GM21360 (cell line): ENCODE measurements at regions not wholly inside any gene's neighbourhood (a gene's known extent, or its start where the extent isn't known, plus 50 kb on each side); places are given as distances from the start of the nearest gene placed in this dataset.
A peak's percentile ranks its signal among the peaks of the same experiment; 100 is the strongest.
"Not testable (repeated sequence)": the region's sequence is repeated elsewhere in the genome, so short reads cannot be mapped to it uniquely, and the experiment has no call there.

ENCODE experiments used
- ATAC-seq: cut with Tn5 transposase; IDR thresholded peaks from one replicate; pipeline ENCODE4 v1.9.1; 2021; ENCODE audit warnings: mild to moderate bottlenecking, moderate library complexity; ENCODE audit not compliant: unreplicated experiment

DNA sequence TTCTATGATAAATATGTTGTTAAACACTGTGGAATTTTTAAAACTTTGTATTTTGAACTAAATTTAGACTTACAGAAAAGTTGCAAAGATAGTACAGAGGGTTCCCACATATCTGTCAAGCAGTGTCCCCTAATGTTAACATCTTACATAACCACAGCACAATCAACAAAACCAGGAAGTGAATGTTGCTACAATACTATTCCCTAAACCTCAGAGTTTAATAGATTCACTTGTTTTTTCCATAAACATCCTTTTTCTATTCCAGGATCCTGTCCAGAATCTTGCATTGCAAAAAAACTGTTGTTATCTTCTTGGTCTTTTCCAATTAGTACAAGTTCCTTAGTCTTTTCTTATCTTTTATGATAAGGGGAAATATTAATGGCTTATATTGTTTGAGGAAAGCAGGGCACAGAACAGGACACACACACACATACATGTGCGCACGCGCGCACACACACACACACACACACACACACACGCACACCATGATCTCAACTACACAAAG lies 251.1 kb upstream of the TRIB2 start:
- ATAC-seq: no peak

DNA sequence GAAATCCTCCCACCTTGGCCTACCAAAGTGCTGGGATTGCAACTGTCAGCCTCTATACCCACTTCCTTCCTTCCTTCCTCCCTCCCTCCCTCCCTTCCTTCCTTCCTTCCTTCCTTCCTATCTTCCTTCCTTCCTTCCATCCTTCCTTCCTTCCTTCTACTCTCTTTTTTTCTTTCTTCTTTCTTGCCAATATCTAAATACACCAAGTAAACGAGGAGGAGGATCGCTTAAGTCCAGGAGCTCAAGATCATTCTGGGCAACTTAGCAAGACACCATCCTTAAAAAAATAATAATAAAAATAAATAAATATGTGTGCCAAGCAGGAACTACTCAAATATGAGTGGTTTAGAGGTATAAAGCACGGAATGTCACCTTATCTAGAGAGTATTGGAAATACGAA lies 249.4 kb upstream of the TRIB2 start:
- ATAC-seq: no peak

DNA sequence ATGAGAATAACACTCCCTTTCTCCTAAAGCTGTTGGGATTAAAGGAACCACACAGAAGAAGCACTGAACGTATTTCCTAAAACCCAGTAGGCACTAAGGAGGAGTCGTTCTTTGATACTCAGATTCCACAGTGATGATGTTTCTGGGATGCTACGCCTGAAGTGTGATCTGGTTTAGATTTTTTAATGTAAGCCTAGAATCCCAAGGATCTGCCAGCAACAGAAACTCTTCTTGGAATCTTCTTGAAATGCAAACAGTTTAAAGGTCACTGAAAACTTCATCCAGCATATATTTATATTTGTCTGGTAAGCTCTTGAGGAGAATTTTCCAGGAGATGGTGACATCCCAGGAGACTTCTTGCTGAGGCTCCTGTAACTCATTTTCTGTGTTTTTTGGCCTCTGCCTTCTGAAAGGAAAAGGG lies 247.6 kb upstream of the TRIB2 start:
- ATAC-seq: no peak

DNA sequence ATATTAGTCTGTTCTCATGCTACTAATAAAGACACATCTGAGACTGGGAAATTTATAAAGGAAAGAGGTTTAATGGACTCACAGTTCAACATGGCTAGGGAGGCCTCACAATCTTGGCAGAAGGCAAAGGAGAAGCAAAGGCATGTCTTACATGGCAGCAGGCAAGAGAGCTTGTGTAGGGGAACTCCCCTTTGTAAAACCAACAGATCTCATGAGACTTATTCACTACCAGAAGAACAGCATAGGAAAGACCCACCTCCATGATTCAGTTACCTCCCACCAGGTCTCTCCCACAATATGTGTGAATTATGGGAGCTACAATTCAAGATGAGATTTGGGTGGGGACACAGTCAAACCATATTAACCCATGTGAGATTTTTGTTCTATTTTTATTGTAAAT lies 244.5 kb upstream of the TRIB2 start:
- ATAC-seq: not testable (repeated sequence)

DNA sequence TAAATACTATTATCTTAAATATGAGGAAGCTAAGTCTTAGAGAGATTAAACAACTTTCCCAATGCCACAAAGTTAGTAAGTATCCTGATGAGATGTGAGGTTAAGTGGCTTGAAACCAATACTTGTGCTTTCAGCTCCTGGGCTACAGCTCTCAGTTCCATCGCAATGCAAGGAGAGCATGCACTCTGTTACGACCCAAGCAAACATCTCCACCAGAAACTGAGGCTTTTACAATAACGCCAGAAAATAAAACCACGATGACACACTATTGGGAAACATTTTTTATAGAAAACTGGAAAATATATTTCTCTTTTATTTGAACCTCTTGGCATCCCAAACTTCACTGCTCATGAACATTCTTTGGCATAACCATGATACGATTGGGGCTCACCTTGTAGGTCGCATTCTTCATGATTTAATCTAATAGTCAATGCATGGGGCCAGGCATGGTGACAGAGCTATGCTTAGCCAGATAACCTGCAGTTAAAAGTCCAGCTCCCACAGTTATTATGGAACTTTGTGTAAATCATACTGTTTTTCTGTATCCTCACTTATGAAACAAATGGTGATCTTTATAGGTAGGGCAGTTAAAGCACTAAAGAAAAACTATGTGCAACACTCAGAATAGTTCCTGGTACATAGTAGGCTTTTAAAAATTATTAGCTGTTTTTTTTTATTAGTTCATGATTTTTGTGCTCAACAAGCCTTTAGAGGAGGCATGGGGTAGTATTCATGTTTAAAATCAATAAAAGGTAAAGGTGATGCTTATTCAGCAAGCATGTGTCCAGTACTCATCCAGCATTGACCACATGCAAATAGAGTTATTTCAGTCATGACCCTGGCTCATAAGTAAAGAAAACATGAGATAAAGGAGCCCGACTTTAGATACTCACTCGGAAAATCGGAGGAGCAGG lies 238.3 kb upstream of the TRIB2 start:
- no peak for ATAC-seq

DNA sequence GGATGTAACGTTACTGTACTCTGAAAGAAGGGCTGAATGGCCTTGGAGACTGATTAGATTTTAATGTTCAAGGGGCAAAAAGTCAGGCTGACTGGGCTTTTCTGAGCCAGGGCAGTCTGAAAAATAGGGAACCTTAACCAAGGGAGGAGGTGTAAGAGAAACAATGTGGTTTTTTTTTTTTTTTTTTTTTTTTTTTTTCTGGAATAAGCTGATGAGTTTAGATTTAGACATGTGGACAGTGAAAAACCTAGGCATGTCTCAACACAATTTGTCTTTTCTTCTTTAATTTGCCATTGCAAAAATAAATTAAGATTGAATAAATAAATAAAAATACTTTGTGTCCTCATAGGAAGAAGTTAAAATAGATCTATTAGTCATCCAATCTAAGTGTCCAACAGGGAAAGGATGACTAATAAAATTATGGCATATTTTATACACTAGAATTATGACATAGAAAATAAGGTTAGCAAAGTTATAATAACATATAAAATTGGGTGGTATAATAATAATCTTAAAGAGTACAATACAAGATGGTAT lies 237.6 kb upstream of the TRIB2 start:
- ATAC-seq: no peak

DNA sequence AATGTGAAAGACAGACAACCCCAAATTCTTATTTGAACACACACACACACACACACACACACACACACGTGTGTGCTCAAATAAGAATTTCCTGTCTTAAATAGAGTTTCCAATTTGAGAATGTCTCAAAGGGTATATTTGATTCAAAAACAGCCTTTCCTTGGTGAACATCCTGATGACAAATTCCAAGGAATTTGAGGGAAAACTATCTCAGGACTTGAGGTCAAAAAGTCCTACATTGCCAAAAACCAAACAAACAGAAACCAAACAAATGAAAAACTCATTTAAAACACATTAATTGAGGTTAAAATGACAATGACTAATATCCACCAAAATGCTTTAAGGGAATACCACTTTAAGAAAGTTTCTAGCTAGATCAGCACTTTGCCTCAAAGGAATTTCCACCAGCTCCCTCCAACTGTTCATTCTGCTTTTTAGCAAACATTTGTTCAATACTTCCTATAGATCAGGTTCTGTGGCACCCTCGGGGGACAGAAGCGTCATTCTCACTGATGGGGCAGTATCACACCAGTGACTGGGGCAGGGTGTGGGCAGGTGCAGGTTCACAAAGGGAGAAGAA lies 232.1 kb upstream of the TRIB2 start:
- ATAC-seq: no peak

DNA sequence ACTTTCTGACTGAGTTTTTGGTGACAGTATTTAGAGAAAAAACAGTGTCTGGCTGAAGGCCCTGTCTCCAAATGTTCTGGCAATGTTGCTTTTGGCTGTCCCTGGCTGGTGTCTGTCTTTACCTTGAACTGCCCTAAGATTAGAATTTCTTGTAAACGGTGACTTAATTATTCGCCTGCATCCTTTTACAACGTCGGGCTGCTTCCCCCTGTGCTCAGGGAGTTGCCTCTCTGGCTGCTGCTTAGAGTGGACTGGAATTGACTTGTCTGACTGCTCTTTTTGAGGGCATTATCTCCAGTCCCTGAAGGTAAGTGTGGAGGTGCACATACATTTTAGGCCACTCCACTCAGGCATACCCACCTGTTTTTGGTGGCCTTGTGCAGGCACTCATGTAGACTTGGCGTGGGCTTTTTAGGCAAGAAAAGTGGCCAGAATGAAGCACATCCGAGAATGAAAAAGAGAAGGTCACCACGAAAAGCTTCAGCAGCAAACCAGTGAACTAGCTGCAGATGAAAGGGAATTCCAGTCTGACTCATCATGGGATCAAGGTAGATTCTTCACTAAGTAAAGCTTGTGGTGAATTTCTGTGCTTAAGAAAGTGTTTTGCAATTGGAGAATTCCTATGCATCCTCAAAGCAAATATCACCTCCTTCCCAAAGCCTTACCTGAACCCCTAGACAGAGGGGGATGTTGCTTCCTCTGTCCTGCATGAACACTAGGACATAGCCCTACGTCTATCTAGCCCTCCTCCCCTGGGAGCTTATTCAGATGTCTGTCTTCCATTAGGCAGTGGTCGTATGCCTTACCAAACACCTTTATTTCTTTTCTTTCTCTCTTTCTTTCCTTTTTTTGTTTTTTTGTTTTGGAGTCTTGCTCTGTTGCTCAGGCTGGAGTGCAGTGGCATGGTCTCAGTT lies 230.3 kb upstream of the TRIB2 start:
- ATAC-seq: peak; percentile 61

DNA sequence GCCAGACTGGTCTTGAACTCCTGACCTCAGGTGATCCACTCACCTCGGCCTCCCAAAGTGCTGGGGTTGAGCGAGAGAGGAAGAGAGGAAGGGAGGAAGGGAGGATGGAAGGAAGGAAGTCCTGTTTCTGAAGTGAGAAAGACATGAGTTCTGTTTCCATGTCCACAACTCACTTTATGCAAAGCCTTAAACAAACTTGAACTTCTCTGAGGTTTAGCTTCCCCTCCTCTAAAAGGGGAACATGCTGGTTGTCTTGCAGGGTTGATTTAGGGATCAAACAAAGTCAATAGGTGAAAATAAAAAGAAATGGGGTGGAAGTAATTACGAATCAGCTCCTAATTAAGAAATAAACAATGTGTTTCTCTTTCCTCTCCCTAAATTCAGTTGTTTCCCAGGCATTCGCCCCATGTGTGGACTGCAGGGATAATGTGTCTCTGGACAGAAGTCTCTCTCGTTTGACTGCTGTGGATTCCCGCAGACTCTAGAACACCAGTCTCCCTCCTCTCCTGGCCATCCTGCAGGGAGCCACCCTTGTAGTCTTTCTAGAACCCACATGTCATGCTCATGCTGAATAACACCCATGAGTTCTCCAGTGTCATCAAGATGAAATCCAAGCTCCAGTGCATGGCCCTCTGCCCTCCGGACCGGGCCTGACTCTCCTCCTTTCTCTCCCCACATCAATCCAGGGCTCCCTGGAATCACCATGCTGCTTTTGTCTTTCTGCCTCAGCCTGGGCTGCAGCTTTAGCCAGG lies 229.3 kb upstream of the TRIB2 start:
- no peak for ATAC-seq

DNA sequence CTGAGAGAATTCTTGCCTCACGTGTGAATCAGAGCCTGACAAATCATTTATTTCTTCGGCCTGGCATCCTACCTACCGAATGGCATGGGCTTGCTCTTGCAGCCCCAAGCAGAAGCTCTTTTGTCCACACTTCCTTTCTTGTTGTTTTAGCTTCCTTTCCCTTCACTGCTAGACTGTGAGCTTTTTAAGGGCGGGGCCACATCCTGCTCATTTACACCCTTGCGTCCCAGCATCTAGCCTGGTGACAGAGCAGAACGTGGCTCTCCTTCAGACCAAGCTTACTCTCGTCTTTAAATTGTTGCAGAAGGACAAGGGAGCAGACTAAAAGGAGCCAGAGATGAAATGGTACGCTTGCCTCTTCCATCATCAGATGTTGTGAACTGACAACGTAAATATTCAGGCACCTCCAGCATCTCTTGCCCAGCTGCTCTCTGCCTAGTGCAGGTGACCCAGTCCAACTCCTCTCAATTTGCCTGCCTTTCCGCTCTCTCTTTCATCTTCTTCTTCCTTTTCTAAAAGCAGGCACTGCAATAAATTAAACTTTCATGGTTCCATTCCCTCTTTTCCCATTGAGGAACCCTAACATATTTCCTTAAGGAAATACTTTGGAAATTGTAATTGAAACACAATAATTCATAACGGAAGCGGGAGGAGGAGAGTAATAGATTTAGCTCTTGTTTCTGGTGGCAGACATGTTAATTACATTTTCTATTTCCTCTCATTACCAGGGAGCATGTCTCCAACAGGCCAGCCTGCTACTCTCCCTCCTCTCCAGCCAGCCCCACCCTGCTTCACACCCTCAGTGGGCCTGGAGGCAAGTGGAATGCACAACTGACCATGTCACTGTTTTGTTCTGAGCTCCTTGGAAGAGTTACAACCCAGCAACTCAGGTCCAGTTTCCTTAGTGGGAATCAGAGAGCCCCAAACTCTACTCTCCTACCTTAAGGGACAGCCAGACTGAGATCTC lies 228.1 kb upstream of the TRIB2 start:
- ATAC-seq: no peak

DNA sequence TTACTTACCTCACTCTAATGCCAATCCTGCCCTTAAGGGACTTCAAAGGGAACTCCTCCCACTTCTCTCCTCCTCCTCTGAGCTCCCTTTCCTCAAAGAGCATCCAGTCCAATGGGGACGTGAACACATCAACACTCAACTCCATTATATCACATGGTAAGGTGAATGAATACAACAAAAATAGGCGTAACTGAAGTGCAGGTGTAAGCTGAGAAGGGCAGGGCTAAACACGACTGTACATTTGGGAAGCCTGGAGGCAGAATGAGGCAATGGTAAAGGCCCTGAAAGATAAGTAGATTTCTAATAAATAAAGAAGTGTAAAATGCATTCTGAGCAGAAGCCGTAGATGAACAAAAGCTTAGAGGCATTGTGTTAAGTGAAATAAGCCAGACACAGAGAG lies 226.1 kb upstream of the TRIB2 start:
- no peak for ATAC-seq

DNA sequence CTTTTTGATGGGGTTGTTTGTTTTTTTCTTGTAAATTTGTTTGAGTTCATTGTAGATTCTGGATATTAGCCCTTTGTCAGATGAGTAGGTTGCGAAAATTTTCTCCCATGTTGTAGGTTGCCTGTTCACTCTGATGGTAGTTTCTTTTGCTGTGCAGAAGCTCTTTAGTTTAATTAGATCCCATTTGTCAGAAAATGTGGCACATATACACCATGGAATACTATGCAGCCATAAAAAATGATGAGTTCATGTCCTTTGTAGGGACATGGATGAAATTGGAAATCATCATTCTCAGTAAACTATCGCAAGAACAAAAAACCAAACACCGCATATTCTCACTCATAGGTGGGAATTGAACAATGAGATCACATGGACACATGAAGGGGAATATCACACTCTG lies 224.4 kb upstream of the TRIB2 start:
- ATAC-seq: not testable (repeated sequence)

DNA sequence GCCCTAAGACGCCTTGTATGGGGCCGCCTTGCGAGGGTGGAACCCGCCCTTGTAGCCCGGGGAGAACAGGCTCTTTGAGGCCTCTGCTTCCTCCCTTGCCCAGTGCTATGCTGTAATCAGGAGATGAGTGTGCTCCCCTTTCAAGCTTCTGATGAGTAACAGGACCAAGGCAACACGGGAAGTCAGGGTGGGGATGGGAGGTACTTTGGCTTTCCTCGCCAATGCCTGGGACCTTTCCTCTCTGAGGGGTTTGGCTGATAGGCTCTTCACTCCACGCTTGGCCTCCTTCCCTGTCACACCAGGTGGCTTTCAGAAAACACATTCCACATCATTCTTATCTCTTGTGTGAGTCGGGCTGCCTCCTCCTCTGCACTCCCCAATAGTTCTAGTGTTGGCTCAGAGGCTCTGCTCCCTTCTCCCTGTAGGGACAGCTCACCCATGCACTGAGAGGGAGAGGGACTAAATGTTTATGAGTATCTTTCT lies 223.7 kb upstream of the TRIB2 start:
- no peak for ATAC-seq

DNA sequence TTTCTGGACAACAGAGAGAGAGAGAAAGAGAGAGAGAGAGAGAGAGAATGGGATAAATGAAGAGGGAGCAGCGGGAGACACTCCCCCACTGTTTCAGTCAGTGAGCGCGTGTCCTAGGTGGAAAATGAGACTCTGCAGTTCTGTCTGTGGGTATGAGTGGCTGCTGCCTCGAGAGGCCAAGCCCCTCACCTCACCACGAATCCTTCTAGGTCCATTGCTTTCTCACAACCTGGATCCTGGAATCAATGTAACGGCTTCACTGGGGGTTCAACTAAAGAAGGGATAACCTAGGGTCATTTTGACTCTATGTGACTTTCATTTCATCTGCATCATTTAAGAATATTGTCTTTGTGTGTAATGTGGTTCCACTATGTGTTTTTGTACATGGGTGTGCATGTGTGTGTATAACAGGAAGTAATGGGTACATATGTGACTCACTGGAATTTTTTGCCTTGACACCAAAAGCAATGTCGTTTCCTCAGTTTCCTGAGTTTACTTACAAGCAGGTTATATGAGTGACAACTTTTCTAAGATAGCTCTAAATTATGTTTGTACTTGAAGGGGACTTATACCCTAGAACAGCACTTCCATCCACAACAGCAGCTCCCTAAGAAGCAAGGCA lies 221.4 kb upstream of the TRIB2 start:
- no peak for ATAC-seq

DNA sequence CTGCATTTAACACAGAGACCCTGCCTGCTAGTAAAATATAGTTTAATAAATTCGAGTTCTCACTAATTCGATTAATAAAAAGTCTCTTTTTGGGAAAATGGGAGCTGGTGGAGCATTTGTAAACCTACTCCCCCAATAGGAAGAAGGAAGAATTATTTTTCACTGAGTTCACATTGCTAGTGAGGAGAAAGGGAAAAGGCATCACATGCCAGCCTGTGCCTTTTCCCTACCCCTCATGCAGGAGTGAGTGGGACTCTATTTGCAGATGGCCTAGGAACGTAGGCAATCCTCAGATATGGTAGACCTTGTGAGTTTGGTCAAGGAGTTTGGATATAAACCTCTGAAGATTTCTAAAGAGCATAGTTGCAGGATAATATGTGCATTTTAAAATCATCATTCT lies 218.4 kb upstream of the TRIB2 start:
- no peak for ATAC-seq

DNA sequence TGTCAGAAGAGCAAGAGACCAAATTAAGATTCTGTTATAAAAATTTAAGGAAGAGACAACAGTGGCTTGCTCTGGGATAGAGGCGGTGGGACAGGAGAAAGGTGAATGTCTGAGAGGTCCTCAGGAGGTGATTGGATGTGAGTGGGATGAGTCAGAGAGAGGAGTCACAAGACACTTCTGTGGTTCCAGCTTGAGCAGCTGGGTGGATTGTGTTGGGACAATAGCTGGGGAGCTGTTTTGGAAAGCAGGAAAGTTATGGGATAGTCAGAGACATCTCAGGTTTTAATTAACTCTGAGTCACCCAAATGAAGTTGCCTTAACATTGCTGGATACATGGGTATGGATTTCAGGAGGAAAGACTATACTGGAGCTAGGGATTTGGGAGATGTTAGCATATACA lies 218.0 kb upstream of the TRIB2 start:
- ATAC-seq: no peak

DNA sequence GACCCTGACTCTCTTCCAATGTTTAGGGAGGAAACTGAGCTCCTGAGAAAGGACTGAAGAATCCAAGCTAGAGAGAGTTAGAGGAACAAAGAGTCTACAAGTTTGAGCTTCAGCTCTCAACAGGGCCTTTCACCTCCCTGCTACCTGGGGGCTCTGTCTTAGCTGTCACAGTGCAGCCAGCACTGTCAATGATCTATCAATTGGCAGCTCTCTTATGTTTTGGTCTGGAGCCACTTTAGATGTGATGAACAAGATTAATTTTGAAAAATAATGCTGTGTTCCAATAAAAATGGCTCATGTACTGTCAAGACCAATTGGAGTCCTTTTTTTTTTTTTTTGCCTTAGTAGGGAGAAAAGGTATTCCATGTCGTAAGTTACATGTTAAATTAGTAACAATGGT lies 215.8 kb upstream of the TRIB2 start:
- ATAC-seq: no peak

DNA sequence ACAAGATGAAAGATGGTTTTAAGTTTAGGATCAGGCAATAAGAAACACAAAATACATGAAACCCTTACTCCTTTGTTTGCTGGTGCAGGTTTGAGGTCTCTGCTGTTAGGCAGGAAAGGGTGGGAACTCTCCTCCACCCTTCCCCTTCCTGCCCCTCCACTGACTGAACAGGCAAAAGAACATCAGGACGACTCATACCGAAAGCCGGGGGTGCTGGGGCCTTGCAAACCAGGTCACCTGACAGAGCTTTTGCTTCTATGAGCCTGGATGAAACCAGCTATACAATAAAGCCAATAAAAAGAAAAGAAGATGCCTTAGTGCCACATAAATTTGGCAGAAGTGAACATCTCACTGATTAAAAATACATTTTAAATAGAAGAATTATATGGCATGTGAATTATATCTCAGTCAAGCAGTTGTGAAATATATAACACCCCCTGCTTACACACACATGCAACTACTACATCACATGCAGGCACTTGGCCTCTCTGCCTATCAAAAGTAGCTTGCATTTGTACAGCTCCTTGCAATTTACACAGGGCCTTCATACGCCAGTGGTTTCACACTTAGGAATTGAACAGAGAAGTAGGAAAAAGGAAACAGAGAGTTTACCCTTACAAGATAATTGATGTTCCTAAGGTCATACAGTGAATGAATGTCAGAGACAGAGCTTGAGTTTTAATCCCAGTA lies 215.1 kb upstream of the TRIB2 start:
- peak; percentile 88 for ATAC-seq
